Thymus (tissue), 11 donors: ENCODE measurements at regions not wholly inside any gene's neighbourhood (a gene's known extent, or its start where the extent isn't known, plus 50 kb on each side); places are given as distances from the start of the nearest gene placed in this dataset.

Source experiments
- DNase-seq, 9 donors: peaks; one replicate each; pipeline ENCODE4 v3.0.0-alpha.2; 2013; ENCODE audit warnings: low spot score in 9 of 9, low read depth in 6 of 9, missing footprints in 1 of 9
- H3K27ac ChIP-seq, 2 donors: one replicate each; pipeline ENCODE4 v1.5.1; 2013; ENCODE audit warnings: control low read depth in 1 of 2, low read depth in 1 of 2, low read length in 1 of 2, mild to moderate bottlenecking in 1 of 2, moderate library complexity in 1 of 2
- H3K27me3 ChIP-seq, 2 donors: one replicate each; pipeline ENCODE4 v1.5.1; 2013; ENCODE audit warnings: low read length in 1 of 2; ENCODE audit not compliant: control insufficient read depth in 2 of 2, insufficient read depth in 1 of 2
- H3K36me3 ChIP-seq, 2 donors: one replicate each; pipeline ENCODE4 v1.5.1; 2013; ENCODE audit warnings: low read length in 1 of 2, mild to moderate bottlenecking in 1 of 2, moderate library complexity in 1 of 2; ENCODE audit not compliant: control insufficient read depth in 2 of 2, insufficient read depth in 2 of 2
- H3K4me1 ChIP-seq, 2 donors: one replicate each; pipeline ENCODE4 v1.5.1; 2013; ENCODE audit warnings: low read length in 2 of 2; ENCODE audit not compliant: control insufficient read depth in 2 of 2, insufficient read depth in 2 of 2
- H3K4me3 ChIP-seq, 2 donors: one replicate each; pipeline ENCODE4 v1.5.1; 2013; ENCODE audit warnings: low read length in 2 of 2, control low read depth in 1 of 2, mild to moderate bottlenecking in 1 of 2
- H3K9me3 ChIP-seq, 2 donors: one replicate each; pipeline ENCODE4 v1.5.1; 2013; ENCODE audit warnings: low read length in 1 of 2, mild to moderate bottlenecking in 1 of 2; ENCODE audit not compliant: control insufficient read depth in 2 of 2, insufficient read depth in 1 of 2
- WGBS: extraction: QIAGEN DNeasy Blood & Tissue Kit; methylation state at CpG from one replicate; pipeline ENCODE4 v1.1.7; 2013; 5-methylcytosine and 5-hydroxymethylcytosine counted together
- donor health status: healthy.

- DNase-seq: no peak
- 89% methylated on average over 1 of the region's 1 CpG for WGBS
- Histone ChIP-seq H3K27me3 (no peaks in the 10 kb centered on the region), H3K4me1 (no peaks in the 10 kb centered on the region), H3K27ac (no peak overlapping the region), H3K36me3 (no peaks in the 10 kb centered on the region), H3K9me3 (no peaks in the 10 kb centered on the region), H3K4me3 (no peak overlapping the region)
Observed at GRCh38 chr1:81490614-81491013, 310.1 kb upstream of the ADGRL2 start.

GRCh38 chr1:81489372-81489934, 311.3 kb upstream of the ADGRL2 start:
- no peak for DNase-seq
- Histone ChIP-seq H3K27ac (no peak overlapping the region), H3K4me1 (no peaks in the 10 kb centered on the region), H3K36me3 (no peaks in the 10 kb centered on the region), H3K4me3 (no peak overlapping the region), H3K27me3 (no peaks in the 10 kb centered on the region), H3K9me3 (no peaks in the 10 kb centered on the region)
- 99% methylated on average over 1 of the region's 1 CpG for whole genome bisulfite sequencing

- Histone ChIP-seq H3K27me3 (no peaks in the 10 kb centered on the region), H3K36me3 (no peaks in the 10 kb centered on the region), H3K9me3 (no peaks in the 10 kb centered on the region), H3K4me1 (no peaks in the 10 kb centered on the region), H3K4me3 (no peak overlapping the region), H3K27ac (no peak overlapping the region)
- no peak for DNase-seq
- 92% methylated on average over 2 of the region's 2 CpGs for WGBS
Observed at GRCh38 chr1:81484284-81484683, 316.4 kb upstream of the ADGRL2 start.

- H3K4me3 ChIP-seq: no peak overlapping the region
- DNase-seq: no peak
- H3K9me3 ChIP-seq: no peaks in the 10 kb centered on the region
- no peak overlapping the region for H3K27ac ChIP-seq
- no peaks in the 10 kb centered on the region for H3K36me3 ChIP-seq
- 66% methylated on average over 7 of the region's 7 CpGs for WGBS
- no peaks in the 10 kb centered on the region for H3K27me3 ChIP-seq
- no peaks in the 10 kb centered on the region for H3K4me1 ChIP-seq
Observed at GRCh38 chr1:81478219-81478618, 322.5 kb upstream of the ADGRL2 start.

GRCh38 chr1:81477710-81478109, 323.0 kb upstream of the ADGRL2 start:
- Histone ChIP-seq H3K9me3 (no peaks in the 10 kb centered on the region), H3K27me3 (no peaks in the 10 kb centered on the region), H3K36me3 (no peaks in the 10 kb centered on the region), H3K27ac (no peak overlapping the region), H3K4me1 (no peaks in the 10 kb centered on the region), H3K4me3 (no peak overlapping the region)
- DNase-seq: no peak
- WGBS: 25% methylated on average over 5 of the region's 5 CpGs

GRCh38 chr1:81472387-81472786, 328.3 kb upstream of the ADGRL2 start:
- H3K27ac ChIP-seq: no peak overlapping the region
- WGBS: 98% methylated on average over 6 of the region's 6 CpGs
- H3K4me1 ChIP-seq: no peaks in the 10 kb centered on the region
- no peaks in the 10 kb centered on the region for H3K9me3 ChIP-seq
- H3K36me3 ChIP-seq: no peaks in the 10 kb centered on the region
- DNase-seq: no peak
- no peak overlapping the region for H3K4me3 ChIP-seq
- no peaks in the 10 kb centered on the region for H3K27me3 ChIP-seq

- H3K27me3 ChIP-seq: no peaks in the 10 kb centered on the region
- no peaks in the 10 kb centered on the region for H3K4me1 ChIP-seq
- H3K36me3 ChIP-seq: no peaks in the 10 kb centered on the region
- 88% methylated on average over 2 of the region's 2 CpGs for WGBS
- no peak for DNase-seq
- H3K9me3 ChIP-seq: no peaks in the 10 kb centered on the region
- H3K4me3 ChIP-seq: no peak overlapping the region
- H3K27ac ChIP-seq: no peak overlapping the region
Observed at GRCh38 chr1:81471255-81471654, 329.5 kb upstream of the ADGRL2 start.

- no peaks in the 10 kb centered on the region for H3K36me3 ChIP-seq
- no peaks in the 10 kb centered on the region for H3K4me1 ChIP-seq
- no peak for DNase-seq
- whole genome bisulfite sequencing: 28% methylated on average over 3 of the region's 3 CpGs
- H3K4me3 ChIP-seq: no peak overlapping the region
- no peak overlapping the region for H3K27ac ChIP-seq
- H3K27me3 ChIP-seq: no peaks in the 10 kb centered on the region
- no peaks in the 10 kb centered on the region for H3K9me3 ChIP-seq
Observed at GRCh38 chr1:81470275-81470674, 330.5 kb upstream of the ADGRL2 start.

GRCh38 chr1:81467383-81467782, 333.4 kb upstream of the ADGRL2 start:
- 96% methylated on average over 4 of the region's 4 CpGs for WGBS
- H3K4me1 ChIP-seq: no peaks in the 10 kb centered on the region
- no peak overlapping the region for H3K4me3 ChIP-seq
- no peak for DNase-seq
- H3K27ac ChIP-seq: no peak overlapping the region
- no peaks in the 10 kb centered on the region for H3K9me3 ChIP-seq
- no peaks in the 10 kb centered on the region for H3K27me3 ChIP-seq
- no peaks in the 10 kb centered on the region for H3K36me3 ChIP-seq

GRCh38 chr1:81466961-81467360, 333.8 kb upstream of the ADGRL2 start:
- 89% methylated on average over 4 of the region's 4 CpGs for WGBS
- Histone ChIP-seq H3K4me1 (no peaks in the 10 kb centered on the region), H3K27ac (no peak overlapping the region), H3K27me3 (no peaks in the 10 kb centered on the region), H3K36me3 (no peaks in the 10 kb centered on the region), H3K9me3 (no peaks in the 10 kb centered on the region), H3K4me3 (no peak overlapping the region)
- DNase-seq: no peak
